Fibroblast of peridontal ligament (primary cell): ENCODE measurements at regions not wholly inside any gene's neighbourhood (a gene's known extent, or its start where the extent isn't known, plus 50 kb on each side); places are given as distances from the start of the nearest gene placed in this dataset.
"Not testable (repeated sequence)": the region's sequence is repeated elsewhere in the genome, so short reads cannot be mapped to it uniquely, and the experiment has no call there.

Experiments
- DNase-seq: peaks from one replicate; pipeline ENCODE4 v3.0.0-alpha.2; 2010; ENCODE audit errors: extremely low read depth

- peak; percentile 55 for DNase-seq
Measured at GRCh38 chr5:9852671-9853070, 222.5 kb upstream of the TAS2R1 start.

- DNase-seq = peak; percentile 96
Measured at GRCh38 chr5:9851458-9851857, 221.3 kb upstream of the TAS2R1 start.

GRCh38 chr5:9850456-9850855 lies 220.3 kb upstream of the TAS2R1 start:
- no peak for DNase-seq

GRCh38 chr5:9847631-9848030 lies 217.5 kb upstream of the TAS2R1 start:
- no peak for DNase-seq

- DNase-seq = no peak
Measured at GRCh38 chr5:9845185-9845584, 215.0 kb upstream of the TAS2R1 start.

GRCh38 chr5:9841516-9842170 lies 211.5 kb upstream of the TAS2R1 start:
- no peak for DNase-seq

- DNase-seq = no peak
Measured at GRCh38 chr5:9838916-9839315, 208.8 kb upstream of the TAS2R1 start.

- no peak for DNase-seq
Measured at GRCh38 chr5:9834871-9835770, 205.0 kb upstream of the TAS2R1 start.

- no peak for DNase-seq
Measured at GRCh38 chr5:9833871-9834270, 203.7 kb upstream of the TAS2R1 start.

- no peak for DNase-seq
Measured at GRCh38 chr5:9832921-9833320, 202.8 kb upstream of the TAS2R1 start.

GRCh38 chr5:9831823-9832222 lies 201.7 kb upstream of the TAS2R1 start:
- peak; percentile 64 for DNase-seq

GRCh38 chr5:9830184-9830583 lies 200.0 kb upstream of the TAS2R1 start:
- no peak for DNase-seq

GRCh38 chr5:9829621-9830020 lies 199.5 kb upstream of the TAS2R1 start:
- DNase-seq = no peak

- peak; percentile 86 for DNase-seq
Measured at GRCh38 chr5:9820691-9821449, 190.7 kb upstream of the TAS2R1 start.

- no peak for DNase-seq
Measured at GRCh38 chr5:9818340-9818845, 188.2 kb upstream of the TAS2R1 start.

GRCh38 chr5:9817819-9818218 lies 187.7 kb upstream of the TAS2R1 start:
- no peak for DNase-seq

- no peak for DNase-seq
Measured at GRCh38 chr5:9815051-9815450, 184.9 kb upstream of the TAS2R1 start.

GRCh38 chr5:9813305-9813704 lies 183.2 kb upstream of the TAS2R1 start:
- DNase-seq = peak; percentile 14

- DNase-seq = not testable (repeated sequence)
Measured at GRCh38 chr5:9807366-9807765, 177.2 kb upstream of the TAS2R1 start.

- no peak for DNase-seq
Measured at GRCh38 chr5:9801908-9802307, 171.8 kb upstream of the TAS2R1 start.

GRCh38 chr5:9799606-9800005 lies 169.5 kb upstream of the TAS2R1 start:
- no peak for DNase-seq

GRCh38 chr5:9790276-9790675 lies 160.1 kb upstream of the TAS2R1 start:
- no peak for DNase-seq
